ENCODE measurements at regions not wholly inside any gene's neighbourhood (a gene's known extent, or its start where the extent isn't known, plus 50 kb on each side); places are given as distances from the start of the nearest gene placed in this dataset.

DNA sequence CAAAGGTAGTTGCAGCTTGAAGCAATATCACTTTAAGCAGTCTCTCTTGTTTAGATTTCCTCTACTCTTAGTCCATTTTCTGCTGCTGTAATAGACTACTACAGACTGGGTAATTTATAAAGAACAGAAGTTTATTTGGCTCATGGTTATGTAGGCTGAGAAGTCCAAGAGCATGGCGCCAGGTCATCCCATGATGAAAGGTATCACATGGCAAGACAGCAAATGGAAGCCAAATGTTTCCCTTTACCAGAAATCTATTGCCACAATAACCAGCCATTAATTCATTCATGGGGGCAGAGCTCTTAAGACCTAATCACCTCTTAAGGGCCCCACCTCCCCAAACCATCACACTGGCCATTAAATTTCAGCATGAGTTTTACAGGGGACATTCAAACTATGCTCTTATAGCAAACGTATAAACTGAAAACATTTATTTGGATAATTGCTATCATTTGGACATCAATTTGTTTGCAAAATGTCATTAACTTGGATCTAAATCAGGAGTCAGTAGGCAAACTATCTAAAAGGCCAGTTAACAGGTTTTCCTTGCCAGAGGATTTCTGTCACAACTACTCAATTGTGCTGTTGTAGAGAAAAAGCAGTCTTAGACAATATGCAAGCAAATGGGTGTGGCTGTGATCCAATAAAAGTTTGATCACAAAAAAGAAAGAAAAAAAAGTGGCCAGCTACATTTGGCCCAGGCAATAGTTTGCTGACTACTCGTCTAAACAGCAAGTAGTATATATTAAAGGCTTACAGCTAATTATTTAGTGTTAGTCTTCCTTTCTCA is 75.7 kb upstream of the GUCY1A1 start:
- TF ChIP-seq, protein P1, sequence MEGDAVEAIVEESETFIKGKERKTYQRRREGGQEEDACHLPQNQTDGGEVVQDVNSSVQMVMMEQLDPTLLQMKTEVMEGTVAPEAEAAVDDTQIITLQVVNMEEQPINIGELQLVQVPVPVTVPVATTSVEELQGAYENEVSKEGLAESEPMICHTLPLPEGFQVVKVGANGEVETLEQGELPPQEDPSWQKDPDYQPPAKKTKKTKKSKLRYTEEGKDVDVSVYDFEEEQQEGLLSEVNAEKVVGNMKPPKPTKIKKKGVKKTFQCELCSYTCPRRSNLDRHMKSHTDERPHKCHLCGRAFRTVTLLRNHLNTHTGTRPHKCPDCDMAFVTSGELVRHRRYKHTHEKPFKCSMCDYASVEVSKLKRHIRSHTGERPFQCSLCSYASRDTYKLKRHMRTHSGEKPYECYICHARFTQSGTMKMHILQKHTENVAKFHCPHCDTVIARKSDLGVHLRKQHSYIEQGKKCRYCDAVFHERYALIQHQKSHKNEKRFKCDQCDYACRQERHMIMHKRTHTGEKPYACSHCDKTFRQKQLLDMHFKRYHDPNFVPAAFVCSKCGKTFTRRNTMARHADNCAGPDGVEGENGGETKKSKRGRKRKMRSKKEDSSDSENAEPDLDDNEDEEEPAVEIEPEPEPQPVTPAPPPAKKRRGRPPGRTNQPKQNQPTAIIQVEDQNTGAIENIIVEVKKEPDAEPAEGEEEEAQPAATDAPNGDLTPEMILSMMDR (IDR thresholded peaks at IDR 0.05; ENCODE audit: insufficient read depth, low read length, severe bottlenecking): no peak
- DNase-seq (ENCODE audit: low read depth): no peak
- no peak for FAIRE-seq
- H3K27me3 ChIP-seq (ENCODE audit: control insufficient read depth, insufficient read depth, low read length): no peaks in the 10 kb centered on the region
- no peaks in the 10 kb centered on the region for H3K36me3 ChIP-seq (ENCODE audit: control insufficient read depth, insufficient read depth, low read length)
- H3K4me3 ChIP-seq (ENCODE audit: low read depth, low read length): no peak overlapping the region

DNA sequence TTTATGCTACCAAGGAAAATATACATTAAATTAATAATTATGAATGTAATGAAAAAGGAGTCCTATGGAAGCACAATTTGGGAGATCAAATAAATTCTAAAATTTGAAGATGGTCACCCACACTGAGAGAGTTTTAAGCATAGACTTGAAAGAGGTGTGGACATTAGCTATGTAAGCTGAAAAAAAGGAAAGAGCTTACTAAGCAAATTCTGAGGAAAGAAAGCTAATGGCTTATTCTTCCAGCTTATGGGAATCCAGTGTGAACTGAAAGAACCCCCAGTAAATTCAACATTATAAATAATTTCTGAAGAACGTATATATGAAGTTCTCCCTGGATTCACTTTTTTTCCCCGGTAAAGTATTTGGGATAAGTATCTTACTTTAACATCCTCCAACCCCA is 78.2 kb upstream of the GUCY1A1 start:
- TF ChIP-seq, protein P1 (IDR thresholded peaks at IDR 0.05; ENCODE audit: insufficient read depth, low read length, severe bottlenecking): no peak
- Histone ChIP-seq H3K27me3 (ENCODE audit: control insufficient read depth, insufficient read depth, low read length) (no peaks in the 10 kb centered on the region), H3K4me3 (ENCODE audit: low read depth, low read length) (no peak overlapping the region), H3K36me3 (ENCODE audit: control insufficient read depth, insufficient read depth, low read length) (no peaks in the 10 kb centered on the region)
- FAIRE-seq (no peak), DNase-seq (ENCODE audit: low read depth) (no peak)

DNA sequence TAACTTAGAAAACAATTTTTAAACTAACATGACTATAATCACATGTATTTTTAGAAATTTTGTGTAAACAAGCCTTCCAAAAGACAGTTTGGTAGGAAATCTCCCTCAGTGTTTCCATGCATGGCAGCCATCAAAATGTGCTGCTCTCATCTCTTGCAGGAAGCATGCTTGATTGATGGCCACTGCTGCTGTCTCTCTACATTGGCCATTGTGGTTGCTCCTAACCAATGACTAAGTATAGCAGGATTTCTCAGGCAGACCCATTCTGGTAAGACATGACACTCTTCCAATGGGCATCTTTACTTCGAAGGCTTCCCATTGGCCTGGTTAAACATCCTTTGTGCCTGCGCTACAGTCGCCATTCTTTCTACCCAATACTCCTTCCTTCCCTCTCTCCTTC is 78.9 kb upstream of the GUCY1A1 start:
- DNase-seq (ENCODE audit: low read depth) (no peak), FAIRE-seq (no peak)
- Histone ChIP-seq H3K27me3 (ENCODE audit: control insufficient read depth, insufficient read depth, low read length) (no peaks in the 10 kb centered on the region), H3K36me3 (ENCODE audit: control insufficient read depth, insufficient read depth, low read length) (no peaks in the 10 kb centered on the region), H3K4me3 (ENCODE audit: low read depth, low read length) (no peak overlapping the region)
- TF ChIP-seq, protein P1 (IDR thresholded peaks at IDR 0.05; ENCODE audit: insufficient read depth, low read length, severe bottlenecking): no peak

DNA sequence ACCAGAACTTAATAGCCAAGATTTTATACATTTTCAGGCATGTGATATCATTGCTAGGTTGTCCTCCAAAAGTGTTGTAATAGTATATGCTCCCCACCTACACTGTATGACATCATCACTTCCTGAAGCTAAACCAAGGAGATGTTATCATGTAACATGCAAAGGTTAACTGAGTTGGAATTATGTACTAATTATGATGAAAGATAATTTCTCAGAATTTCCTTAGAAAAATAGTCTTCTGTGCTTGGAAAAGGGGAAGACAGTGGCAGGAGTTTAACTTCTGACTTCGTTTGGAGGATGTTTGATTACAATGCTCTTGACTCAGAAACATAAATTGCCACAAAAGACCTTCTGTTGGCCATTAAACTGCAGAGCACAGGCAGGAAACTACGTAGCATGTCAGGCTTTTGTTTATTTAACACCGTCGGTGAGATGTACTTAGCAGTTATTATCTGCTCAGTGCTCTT is 83.6 kb upstream of the GUCY1A1 start:
- H3K36me3 ChIP-seq (ENCODE audit: control insufficient read depth, insufficient read depth, low read length): no peaks in the 10 kb centered on the region
- FAIRE-seq (no peak), DNase-seq (ENCODE audit: low read depth) (peak; percentile 86)
- H3K4me3 ChIP-seq (ENCODE audit: low read depth, low read length): no peak overlapping the region
- no peaks in the 10 kb centered on the region for H3K27me3 ChIP-seq (ENCODE audit: control insufficient read depth, insufficient read depth, low read length)
- TF ChIP-seq, protein P1 (IDR thresholded peaks at IDR 0.05; ENCODE audit: insufficient read depth, low read length, severe bottlenecking): no peak

DNA sequence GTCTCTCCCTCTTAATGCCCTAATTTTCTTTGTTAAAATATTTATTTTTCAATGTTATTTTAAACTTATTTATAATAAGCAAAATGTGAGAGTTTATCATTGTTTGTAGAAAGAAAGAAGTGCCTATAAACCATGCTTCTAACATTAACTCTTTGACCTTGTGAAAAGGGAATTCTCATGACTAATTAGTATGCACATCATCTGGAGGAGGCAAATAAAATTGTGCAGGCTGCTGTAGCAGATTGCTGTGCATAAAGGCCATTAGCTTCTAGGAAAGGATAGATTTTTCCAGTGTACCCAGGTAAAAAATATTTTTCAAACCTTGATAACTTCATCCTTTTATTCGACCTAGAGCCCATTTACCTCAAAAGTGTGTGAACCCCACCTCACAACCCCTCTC is 84.6 kb upstream of the GUCY1A1 start:
- Histone ChIP-seq H3K4me3 (ENCODE audit: low read depth, low read length) (no peak overlapping the region), H3K36me3 (ENCODE audit: control insufficient read depth, insufficient read depth, low read length) (no peaks in the 10 kb centered on the region), H3K27me3 (ENCODE audit: control insufficient read depth, insufficient read depth, low read length) (no peaks in the 10 kb centered on the region)
- no peak for FAIRE-seq
- DNase-seq (ENCODE audit: low read depth): no peak
- TF ChIP-seq, protein P1 (IDR thresholded peaks at IDR 0.05; ENCODE audit: insufficient read depth, low read length, severe bottlenecking): no peak
